ENCODE measurements at regions not wholly inside any gene's neighbourhood (a gene's known extent, or its start where the extent isn't known, plus 50 kb on each side); places are given as distances from the start of the nearest gene placed in this dataset.
"Not testable (repeated sequence)": the region's sequence is repeated elsewhere in the genome, so short reads cannot be mapped to it uniquely, and the experiment has no call there.

- CTCF ChIA-PET, result interaction anchor here (0.6 kb wide), 1 partner anchor 941 kb away, joined by 3 read pairs; no protein-coding TSS in a partner anchor
- TF ChIP-seq CTCF (conservative IDR thresholded peaks at IDR 0.05; ENCODE audit: low read depth), result no peak
These were observed 132.8 kb upstream of the CCND2 start for GRCh38 chr12:4140581-4141301.

GRCh38 chr12:4139191-4139590 is 134.4 kb upstream of the CCND2 start:
- CTCF ChIA-PET, result interaction anchor here (0.7 kb wide), 1 partner anchor 112 kb away, joined by 3 read pairs; no protein-coding TSS in a partner anchor

More at GRCh38 chr12:4140581-4141301, 132.8 kb upstream of the CCND2 start:
- POLR2A ChIA-PET (ENCODE audit: low non-redundant PET), result no interaction called here
- no peak overlapping the region for H3K27ac ChIP-seq
- DNase-seq (ENCODE audit: low spot score), result no peak

GRCh38 chr12:4138532-4138931 is 135.0 kb upstream of the CCND2 start:
- CTCF ChIA-PET; POLR2A ChIA-PET (ENCODE audit: low non-redundant PET); H3K27ac ChIP-seq; DNase-seq (ENCODE audit: low spot score): not testable (repeated sequence)

More at GRCh38 chr12:4139191-4139590, 134.4 kb upstream of the CCND2 start:
- no peak for DNase-seq (ENCODE audit: low spot score)
- no peak overlapping the region for H3K27ac ChIP-seq
- TF ChIP-seq CTCF (conservative IDR thresholded peaks at IDR 0.05; ENCODE audit: low read depth), result no peak
- POLR2A ChIA-PET (ENCODE audit: low non-redundant PET), result no interaction called here

- no peak for TF ChIP-seq CTCF (conservative IDR thresholded peaks at IDR 0.05; ENCODE audit: low read depth)
- no peak overlapping the region for H3K27ac ChIP-seq
- DNase-seq (ENCODE audit: low spot score), result no peak
- ChIA-PET POLR2A (ENCODE audit: low non-redundant PET) (no interaction called here), CTCF (no interaction called here)
These were observed 135.5 kb upstream of the CCND2 start for GRCh38 chr12:4138051-4138450.

- POLR2A ChIA-PET (ENCODE audit: low non-redundant PET), result no interaction called here
- H3K27ac ChIP-seq, result no peak overlapping the region
These were observed 136.1 kb upstream of the CCND2 start for GRCh38 chr12:4137441-4137840.

GRCh38 chr12:4137015-4137414 is 136.5 kb upstream of the CCND2 start:
- no peak overlapping the region for H3K27ac ChIP-seq
- ChIA-PET CTCF (no interaction called here), POLR2A (ENCODE audit: low non-redundant PET) (no interaction called here)
- DNase-seq (ENCODE audit: low spot score), result no peak
- no peak for TF ChIP-seq CTCF (conservative IDR thresholded peaks at IDR 0.05; ENCODE audit: low read depth)

More at GRCh38 chr12:4137441-4137840, 136.1 kb upstream of the CCND2 start:
- no peak for DNase-seq (ENCODE audit: low spot score)
- TF ChIP-seq CTCF (conservative IDR thresholded peaks at IDR 0.05; ENCODE audit: low read depth), result no peak
- CTCF ChIA-PET, result no interaction called here

- DNase-seq (ENCODE audit: low spot score), result no peak
- no peak for TF ChIP-seq CTCF (conservative IDR thresholded peaks at IDR 0.05; ENCODE audit: low read depth)
- ChIA-PET POLR2A (ENCODE audit: low non-redundant PET) (no interaction called here), CTCF (interaction anchor here (0.6 kb wide), 1 partner anchor 18 kb away, joined by 3 read pairs; no protein-coding TSS in a partner anchor)
- H3K27ac ChIP-seq, result no peak overlapping the region
These were observed 137.5 kb upstream of the CCND2 start for GRCh38 chr12:4135919-4136605.
